GM19438 (cell line): ENCODE measurements at regions not wholly inside any gene's neighbourhood (a gene's known extent, or its start where the extent isn't known, plus 50 kb on each side); places are given as distances from the start of the nearest gene placed in this dataset.
"Not testable (repeated sequence)": the region's sequence is repeated elsewhere in the genome, so short reads cannot be mapped to it uniquely, and the experiment has no call there.

ENCODE experiments used
- ATAC-seq: cut with Tn5 transposase; IDR thresholded peaks from one replicate; pipeline ENCODE4 v1.9.1; 2021; ENCODE audit warnings: low read depth; ENCODE audit not compliant: unreplicated experiment

- ATAC-seq, result peak; percentile 82
Measured at GRCh38 chr1:104636581-104636980, 886.9 kb downstream of the AMY1C start.

- ATAC-seq, result no peak
Measured at GRCh38 chr1:104646233-104646632, 896.5 kb downstream of the AMY1C start.

GRCh38 chr1:104648269-104648691 lies 898.6 kb downstream of the AMY1C start:
- ATAC-seq, result no peak

GRCh38 chr1:104664374-104664773 lies 914.7 kb downstream of the AMY1C start:
- ATAC-seq, result not testable (repeated sequence)

- no peak for ATAC-seq
Measured at GRCh38 chr1:104665300-104665699, 915.6 kb downstream of the AMY1C start.

GRCh38 chr1:104671684-104672353 lies 922.1 kb downstream of the AMY1C start:
- ATAC-seq, result no peak

GRCh38 chr1:104699433-104699832 lies 949.7 kb downstream of the AMY1C start:
- no peak for ATAC-seq

GRCh38 chr1:104702731-104703130 lies 953.0 kb downstream of the AMY1C start:
- no peak for ATAC-seq

GRCh38 chr1:104706631-104707147 lies 957.0 kb downstream of the AMY1C start:
- no peak for ATAC-seq

GRCh38 chr1:104718752-104719151 lies 969.1 kb downstream of the AMY1C start:
- no peak for ATAC-seq

- ATAC-seq, result no peak
Measured at GRCh38 chr1:104720741-104721140, 971.0 kb downstream of the AMY1C start.

GRCh38 chr1:104726917-104727316 lies 977.2 kb downstream of the AMY1C start:
- no peak for ATAC-seq

GRCh38 chr1:104733866-104734265 lies 984.2 kb downstream of the AMY1C start:
- no peak for ATAC-seq

GRCh38 chr1:104745875-104746274 lies 996.2 kb downstream of the AMY1C start:
- no peak for ATAC-seq

- peak; percentile 83 for ATAC-seq
Measured at GRCh38 chr1:104746994-104747393, 997.3 kb downstream of the AMY1C start.

- ATAC-seq, result peak; percentile 96
Measured at GRCh38 chr1:104760017-104760416, 1010.3 kb downstream of the AMY1C start.

GRCh38 chr1:104761961-104762570 lies 1012.4 kb downstream of the AMY1C start:
- no peak for ATAC-seq

- peak; percentile 33 for ATAC-seq
Measured at GRCh38 chr1:104765085-104765484, 1015.4 kb downstream of the AMY1C start.

GRCh38 chr1:104768466-104768865 lies 1018.8 kb downstream of the AMY1C start:
- peak; percentile 79 for ATAC-seq

- ATAC-seq, result peak; percentile 55
Measured at GRCh38 chr1:104780470-104781078, 1030.9 kb downstream of the AMY1C start.

GRCh38 chr1:104785575-104786187 lies 1036.0 kb downstream of the AMY1C start:
- no peak for ATAC-seq
